Keratinocyte (primary cell): ENCODE measurements at regions not wholly inside any gene's neighbourhood (a gene's known extent, or its start where the extent isn't known, plus 50 kb on each side); places are given as distances from the start of the nearest gene placed in this dataset.

ENCODE experiments used
- DNase-seq: peaks from one replicate; pipeline ENCODE4 v3.0.0-alpha.2; 2011; ENCODE audit warnings: low read depth, missing footprints, low spot score
- FAIRE-seq: peaks from 2 replicates; lab custom pipeline; 2011; peaks lifted over from hg19 to GRCh38; lab: Jason Lieb, UNC
- H2AFZ ChIP-seq: 2 replicates; pipeline ENCODE4 v1.6.0; 2012; ENCODE audit warnings: low read length, control low read depth, inconsistent platforms; ENCODE audit not compliant: control insufficient read depth
- H3K27ac ChIP-seq: 2 replicates; pipeline ENCODE4 v1.5.1; 2011; ENCODE audit warnings: low read length; ENCODE audit not compliant: control insufficient read depth, insufficient read depth
- H3K27me3 ChIP-seq: 3 replicates; pipeline ENCODE4 v1.6.0; 2011; ENCODE audit warnings: low read length; ENCODE audit not compliant: control insufficient read depth, insufficient read depth; ENCODE audit errors: extremely low read depth
- H3K36me3 ChIP-seq, 2 experiments: 2 replicates in 1 of 2; 3 replicates in 1 of 2; pipeline ENCODE4 v1.5.1; 2011; ENCODE audit warnings: low read length in 2 of 2, mild to moderate bottlenecking in 1 of 2; ENCODE audit not compliant: control insufficient read depth in 2 of 2, insufficient read depth in 2 of 2; ENCODE audit errors: extremely low read depth in 1 of 2
- H3K4me1 ChIP-seq: 3 replicates; pipeline ENCODE4 v1.5.1; 2011; ENCODE audit warnings: low read length; ENCODE audit not compliant: control insufficient read depth, insufficient read depth; ENCODE audit errors: extremely low read depth
- H3K4me2 ChIP-seq: 3 replicates; pipeline ENCODE4 v1.6.0; 2011; ENCODE audit warnings: low read depth, low read length; ENCODE audit not compliant: control insufficient read depth, insufficient read depth; ENCODE audit errors: extremely low read depth
- H3K4me3 ChIP-seq, 3 experiments: fragments of 200-600 bp in 1 of 3; sonication (generic) in 1 of 3; 2 replicates in 2 of 3; 3 replicates in 1 of 3; pipeline ENCODE4 v1.5.1; 2011 to 2016; ENCODE audit warnings: low read length in 3 of 3, mild to moderate bottlenecking in 3 of 3, control low read depth in 2 of 3, inconsistent platforms in 1 of 3, low read depth in 1 of 3, mixed read lengths in 1 of 3, mixed run types in 1 of 3, moderate library complexity in 1 of 3; ENCODE audit not compliant: control insufficient read depth in 2 of 3, insufficient read depth in 2 of 3; ENCODE audit errors: extremely low read depth in 1 of 3
- H3K79me2 ChIP-seq: 2 replicates; pipeline ENCODE4 v1.6.0; 2012; ENCODE audit warnings: low read length; ENCODE audit not compliant: control insufficient read depth, insufficient read depth
- H3K9ac ChIP-seq: 3 replicates; pipeline ENCODE4 v1.6.0; 2011; ENCODE audit warnings: low read length; ENCODE audit not compliant: control insufficient read depth, insufficient read depth; ENCODE audit errors: extremely low read depth
- H3K9me1 ChIP-seq: 3 replicates; pipeline ENCODE4 v1.6.0; 2011; ENCODE audit warnings: low read length; ENCODE audit not compliant: control insufficient read depth, insufficient read depth; ENCODE audit errors: extremely low read depth
- H3K9me3 ChIP-seq: 2 replicates; pipeline ENCODE4 v1.5.1; 2012; ENCODE audit warnings: low read depth, low read length; ENCODE audit not compliant: control insufficient read depth
- H4K20me1 ChIP-seq: 3 replicates; pipeline ENCODE4 v1.6.0; 2011; ENCODE audit warnings: low read length; ENCODE audit not compliant: control insufficient read depth, insufficient read depth; ENCODE audit errors: extremely low read depth
- EZH2 ChIP-seq: IDR thresholded peaks from one replicate; pipeline ENCODE4 v1.6.1; 2012; ENCODE audit warnings: inconsistent platforms, mild to moderate bottlenecking, low read length, moderate library complexity
- dilution Hi-C: fragments of 300-500 bp; cut with MboI; formaldehyde crosslinking; loops from one replicate; pipeline ENCODE4 v1.7.0; 2020; ENCODE audit warnings: low sequenced_read_pairs; ENCODE audit not compliant: extremely low pct_ligation_motif_present
- TF ChIP-seq, protein P1 (sequence below), 3 experiments: IDR thresholded peaks in 1 of 3; conservative IDR thresholded peaks in 1 of 3; optimal IDR thresholded peaks in 1 of 3; 2 replicates in 2 of 3; 3 replicates in 1 of 3; pipeline versions ENCODE3 to v1.5.1; 2011; ENCODE audit warnings: low read length in 3 of 3, mild to moderate bottlenecking in 3 of 3, moderate library complexity in 2 of 3, control low read depth in 1 of 3, inconsistent platforms in 1 of 3; ENCODE audit not compliant: insufficient read depth in 2 of 3; ENCODE audit errors: extremely low read depth in 1 of 3

GRCh38 chr13:38180670-38181069 is 169.0 kb upstream of the UFM1 start:
- no peak for DNase-seq
- no peaks in the 10 kb centered on the region for H3K9me3 ChIP-seq
- no peak overlapping the region for H3K9ac ChIP-seq
- dilution Hi-C loops = no loop called here
- no peaks in the 10 kb centered on the region for H3K27me3 ChIP-seq
- peak overlapping the region; percentile 66 for H2AFZ ChIP-seq
- no peaks in the 10 kb centered on the region for H3K36me3 ChIP-seq
- FAIRE-seq = no peak
- peak overlapping the region; percentile 49 for H3K4me2 ChIP-seq
- peak overlapping the region; percentile 42 for H3K27ac ChIP-seq
- no peaks in the 10 kb centered on the region for H3K79me2 ChIP-seq
- no peaks in the 10 kb centered on the region for H4K20me1 ChIP-seq
- peaks cover 17% of the 10 kb centered on the region for H3K4me1 ChIP-seq
- no peak for TF ChIP-seq EZH2
- TF ChIP-seq, protein P1, sequence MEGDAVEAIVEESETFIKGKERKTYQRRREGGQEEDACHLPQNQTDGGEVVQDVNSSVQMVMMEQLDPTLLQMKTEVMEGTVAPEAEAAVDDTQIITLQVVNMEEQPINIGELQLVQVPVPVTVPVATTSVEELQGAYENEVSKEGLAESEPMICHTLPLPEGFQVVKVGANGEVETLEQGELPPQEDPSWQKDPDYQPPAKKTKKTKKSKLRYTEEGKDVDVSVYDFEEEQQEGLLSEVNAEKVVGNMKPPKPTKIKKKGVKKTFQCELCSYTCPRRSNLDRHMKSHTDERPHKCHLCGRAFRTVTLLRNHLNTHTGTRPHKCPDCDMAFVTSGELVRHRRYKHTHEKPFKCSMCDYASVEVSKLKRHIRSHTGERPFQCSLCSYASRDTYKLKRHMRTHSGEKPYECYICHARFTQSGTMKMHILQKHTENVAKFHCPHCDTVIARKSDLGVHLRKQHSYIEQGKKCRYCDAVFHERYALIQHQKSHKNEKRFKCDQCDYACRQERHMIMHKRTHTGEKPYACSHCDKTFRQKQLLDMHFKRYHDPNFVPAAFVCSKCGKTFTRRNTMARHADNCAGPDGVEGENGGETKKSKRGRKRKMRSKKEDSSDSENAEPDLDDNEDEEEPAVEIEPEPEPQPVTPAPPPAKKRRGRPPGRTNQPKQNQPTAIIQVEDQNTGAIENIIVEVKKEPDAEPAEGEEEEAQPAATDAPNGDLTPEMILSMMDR (optimal IDR thresholded peaks at IDR 0.05 in 1 of 3, IDR thresholded peaks at IDR 0.05 in 1 of 3, conservative IDR thresholded peaks at IDR 0.05 in 1 of 3; ENCODE audit: extremely low read depth in 1 of 3, insufficient read depth in 2 of 3, low read length in 3 of 3) = no peak
- peak overlapping the region in 1 of 3 experiments; percentile 2 for H3K4me3 ChIP-seq
- no peaks in the 10 kb centered on the region for H3K9me1 ChIP-seq

- DNase-seq = peak; percentile 7
- TF ChIP-seq, protein P1 (optimal IDR thresholded peaks at IDR 0.05 in 1 of 3, IDR thresholded peaks at IDR 0.05 in 1 of 3, conservative IDR thresholded peaks at IDR 0.05 in 1 of 3; ENCODE audit: extremely low read depth in 1 of 3, insufficient read depth in 2 of 3, low read length in 3 of 3) = no peak
- no peak for TF ChIP-seq EZH2
- H3K9me1 ChIP-seq = no peaks in the 10 kb centered on the region
- H3K27ac ChIP-seq = peak overlapping the region; percentile 42
- H3K36me3 ChIP-seq = no peaks in the 10 kb centered on the region
- H2AFZ ChIP-seq = peak overlapping the region; percentile 66
- H3K9ac ChIP-seq = no peak overlapping the region
- no peaks in the 10 kb centered on the region for H3K9me3 ChIP-seq
- no peaks in the 10 kb centered on the region for H4K20me1 ChIP-seq
- H3K4me1 ChIP-seq = peaks cover 17% of the 10 kb centered on the region
- no peaks in the 10 kb centered on the region for H3K79me2 ChIP-seq
- H3K4me2 ChIP-seq = peak overlapping the region; percentile 49
- no peak for FAIRE-seq
- H3K4me3 ChIP-seq = no peak overlapping the region
- no peaks in the 10 kb centered on the region for H3K27me3 ChIP-seq
- dilution Hi-C loops = no loop called here
Observed at GRCh38 chr13:38180126-38180525, 169.5 kb upstream of the UFM1 start.
